HG02970 (cell line): ENCODE measurements at regions not wholly inside any gene's neighbourhood (a gene's known extent, or its start where the extent isn't known, plus 50 kb on each side); places are given as distances from the start of the nearest gene placed in this dataset.
"Not testable (repeated sequence)": the region's sequence is repeated elsewhere in the genome, so short reads cannot be mapped to it uniquely, and the experiment has no call there.

ENCODE experiments used
- ATAC-seq: cut with Tn5 transposase; IDR thresholded peaks from one replicate; pipeline ENCODE4 v1.9.1; 2021; ENCODE audit warnings: mild to moderate bottlenecking, moderate library complexity, moderate number of reproducible peaks; ENCODE audit not compliant: unreplicated experiment, low FRiP score

- no peak for ATAC-seq
Observed at GRCh38 chr1:228887960-228888359, 152.7 kb downstream of the RHOU start.

- no peak for ATAC-seq
Observed at GRCh38 chr1:228889289-228889688, 154.0 kb downstream of the RHOU start.

- no peak for ATAC-seq
Observed at GRCh38 chr1:228891272-228892034, 156.2 kb downstream of the RHOU start.

GRCh38 chr1:228892200-228892599 lies 156.9 kb downstream of the RHOU start:
- ATAC-seq, result not testable (repeated sequence)

- ATAC-seq, result no peak
Observed at GRCh38 chr1:228894442-228894989, 159.2 kb downstream of the RHOU start.

- no peak for ATAC-seq
Observed at GRCh38 chr1:228897901-228898300, 162.6 kb downstream of the RHOU start.

- ATAC-seq, result no peak
Observed at GRCh38 chr1:228898582-228898992, 163.3 kb downstream of the RHOU start.

GRCh38 chr1:228899421-228899956 lies 164.2 kb downstream of the RHOU start:
- no peak for ATAC-seq

GRCh38 chr1:228900099-228900885 lies 165.0 kb downstream of the RHOU start:
- ATAC-seq, result no peak

- ATAC-seq, result no peak
Observed at GRCh38 chr1:228900886-228901392, 165.7 kb downstream of the RHOU start.

GRCh38 chr1:228901936-228902681 lies 166.8 kb downstream of the RHOU start:
- no peak for ATAC-seq

GRCh38 chr1:228902781-228903433 lies 167.6 kb downstream of the RHOU start:
- ATAC-seq, result no peak

- ATAC-seq, result no peak
Observed at GRCh38 chr1:228903434-228904071, 168.3 kb downstream of the RHOU start.

- ATAC-seq, result no peak
Observed at GRCh38 chr1:228904222-228904621, 168.9 kb downstream of the RHOU start.

- no peak for ATAC-seq
Observed at GRCh38 chr1:228905701-228906101, 170.4 kb downstream of the RHOU start.

GRCh38 chr1:228906223-228906860 lies 171.1 kb downstream of the RHOU start:
- ATAC-seq, result no peak

GRCh38 chr1:228911225-228912210 lies 176.2 kb downstream of the RHOU start:
- no peak for ATAC-seq
